CD4-positive, alpha-beta T cell (primary cell): ENCODE measurements at regions not wholly inside any gene's neighbourhood (a gene's known extent, or its start where the extent isn't known, plus 50 kb on each side); places are given as distances from the start of the nearest gene placed in this dataset.

Experiments
- ATAC-seq: fragments of 200-7000 bp; cut with Tn5 transposase; one replicate; pipeline ENCODE4 v1.10.0; 2022; ENCODE audit warnings: mild to moderate bottlenecking; ENCODE audit not compliant: poor library complexity
- CTCF ChIA-PET: fragments of 350-600 bp; sonication (Branson Sonifier 250); formaldehyde crosslinking; loops from one replicate; lab custom pipeline; 2021; ENCODE audit warnings: antibody characterized with exemption, inconsistent platforms; lab: Charles Lee
- POLR2A ChIA-PET: fragments of 350-600 bp; sonication (Branson Sonifier 250); formaldehyde crosslinking; loops from one replicate; lab custom pipeline; 2021; ENCODE audit warnings: antibody characterized with exemption, inconsistent platforms; lab: Charles Lee
- DNase-seq, 14 experiments: peaks; one replicate each; pipeline ENCODE4 v3.0.0-alpha.2; 2013 to 2020; ENCODE audit warnings: mixed read lengths in 2 of 14
- H3K27ac ChIP-seq, 2 donors: one replicate each; pipeline versions ENCODE4 v1.5.1 to v1.7.0; 2013; ENCODE audit warnings: low read length in 2 of 2, low read depth in 1 of 2, mild to moderate bottlenecking in 1 of 2
- H3K27me3 ChIP-seq, 2 experiments: 1 replicate in 1 of 2; 2 replicates in 1 of 2; pipeline versions ENCODE4 v1.6.1 to v1.7.0; 2013; ENCODE audit warnings: low read length in 2 of 2, control low read depth in 1 of 2, mild to moderate bottlenecking in 1 of 2, moderate library complexity in 1 of 2; ENCODE audit not compliant: insufficient read depth in 2 of 2, control insufficient read depth in 1 of 2
- H3K36me3 ChIP-seq: one replicate; pipeline ENCODE4 v1.6.1; 2013; ENCODE audit warnings: low read length, control low read depth; ENCODE audit not compliant: insufficient read depth
- H3K4me1 ChIP-seq: one replicate; pipeline ENCODE4 v1.6.1; 2013; ENCODE audit warnings: low read length, control low read depth; ENCODE audit not compliant: insufficient read depth
- H3K4me3 ChIP-seq: one replicate; pipeline ENCODE4 v1.5.1; 2013; ENCODE audit warnings: mild to moderate bottlenecking, low read length, moderate library complexity
- H3K9me3 ChIP-seq, 2 experiments: 1 replicate in 1 of 2; 2 replicates in 1 of 2; pipeline versions ENCODE4 v1.6.1 to v1.7.0; 2013; ENCODE audit warnings: low read length in 2 of 2, mild to moderate bottlenecking in 2 of 2, control low read depth in 1 of 2, moderate library complexity in 1 of 2; ENCODE audit not compliant: control insufficient read depth in 1 of 2, insufficient read depth in 1 of 2
- H3K27ac Mint-ChIP-seq: one replicate; pipeline ENCODE4 v1.8.0; 2020; ENCODE audit warnings: mixed read lengths
- H3K27me3 Mint-ChIP-seq: one replicate; pipeline ENCODE4 v1.8.0; 2021; ENCODE audit warnings: mixed read lengths
- H3K36me3 Mint-ChIP-seq: one replicate; pipeline ENCODE4 v1.8.0; 2021; ENCODE audit warnings: low read depth, mixed read lengths
- H3K4me1 Mint-ChIP-seq: one replicate; pipeline ENCODE4 v1.8.0; 2021; ENCODE audit warnings: low read depth, mixed read lengths
- H3K4me3 Mint-ChIP-seq: one replicate; pipeline ENCODE4 v1.8.0; 2020; ENCODE audit warnings: mild to moderate bottlenecking, mixed read lengths
- H3K9me3 Mint-ChIP-seq: one replicate; pipeline ENCODE4 v1.8.0; 2020; ENCODE audit warnings: mixed read lengths
- CTCF ChIP-seq: fragments of 200-600 bp; IDR thresholded peaks from one replicate; pipeline ENCODE4 v1.8.0; 2022; ENCODE audit warnings: antibody characterized with exemption, mild to moderate bottlenecking
- intact Hi-C, 2 experiments: fragments of 100-400 bp; cut with DNase I in 1 of 2; cut with micrococcal nuclease in 1 of 2; formaldehyde crosslinking; loops; one replicate each; pipeline versions ENCODE4 v1.15.1 to v1.9.0; 2023 to 2025; cut with DNase I, micrococcal nuclease

GRCh38 chr2:217712431-217712830 is 290.4 kb downstream of the TNS1 start:
- DNase-seq: no peak
- H3K4me1 ChIP-seq: peaks cover 11% of the 10 kb centered on the region
- no peak overlapping the region for H3K4me3 ChIP-seq
- no peak overlapping the region for H3K4me3 Mint-ChIP-seq
- intact Hi-C loops: loop anchor here (1.0 to 5.0 kb wide), 4 partner anchors 670 to 1190 kb away; partner anchors contain the start of gene IGFBP5 (in 2 of the 2)
- H3K27ac Mint-ChIP-seq: no peak overlapping the region
- no peaks in the 10 kb centered on the region for H3K9me3 Mint-ChIP-seq
- ATAC-seq: no peak
- CTCF ChIA-PET: interaction anchor here (1.1 to 1.5 kb wide), 2 partner anchors 1045 to 1197 kb away, joined by 3 to 4 read pairs; no protein-coding TSS in a partner anchor
- H3K36me3 Mint-ChIP-seq: no peaks in the 10 kb centered on the region
- H3K27me3 ChIP-seq: no peaks in the 10 kb centered on the region
- peaks cover 6% of the 10 kb centered on the region for H3K4me1 Mint-ChIP-seq
- H3K27me3 Mint-ChIP-seq: no peaks in the 10 kb centered on the region
- H3K27ac ChIP-seq: no peak overlapping the region
- POLR2A ChIA-PET: no interaction called here
- H3K36me3 ChIP-seq: no peaks in the 10 kb centered on the region
- no peak for TF ChIP-seq CTCF
- no peaks in the 10 kb centered on the region for H3K9me3 ChIP-seq

- Histone ChIP-seq H3K27me3 (no peaks in the 10 kb centered on the region), H3K4me1 (peaks cover 11% of the 10 kb centered on the region), H3K9me3 (no peaks in the 10 kb centered on the region), H3K4me3 (no peak overlapping the region), H3K27ac (no peak overlapping the region), H3K36me3 (no peaks in the 10 kb centered on the region)
- CTCF ChIA-PET: no interaction called here
- no peak overlapping the region for H3K4me3 Mint-ChIP-seq
- POLR2A ChIA-PET: no interaction called here
- H3K36me3 Mint-ChIP-seq: no peaks in the 10 kb centered on the region
- peaks cover 5% of the 10 kb centered on the region for H3K27me3 Mint-ChIP-seq
- no peak for TF ChIP-seq CTCF
- H3K4me1 Mint-ChIP-seq: peaks cover 6% of the 10 kb centered on the region
- ATAC-seq: no peak
- no peaks in the 10 kb centered on the region for H3K9me3 Mint-ChIP-seq
- intact Hi-C loops: loop anchor here (5.0 kb wide), 3 partner anchors 669 to 1189 kb away; partner anchors contain the start of gene IGFBP5 (in 2 of the 2)
- DNase-seq: no peak
- no peak overlapping the region for H3K27ac Mint-ChIP-seq
Observed at GRCh38 chr2:217711188-217711587, 291.6 kb downstream of the TNS1 start.

GRCh38 chr2:217710211-217710765 is 292.5 kb downstream of the TNS1 start:
- intact Hi-C loops: loop anchor here (5.0 kb wide), 3 partner anchors 668 to 1188 kb away; partner anchors contain the start of gene IGFBP5 (in 2 of the 2)
- Mint-ChIP-seq H3K27ac (no peak overlapping the region), H3K27me3 (peaks cover 14% of the 10 kb centered on the region), H3K36me3 (no peaks in the 10 kb centered on the region), H3K9me3 (no peaks in the 10 kb centered on the region), H3K4me1 (peaks cover 6% of the 10 kb centered on the region), H3K4me3 (no peak overlapping the region)
- no peak for TF ChIP-seq CTCF
- ChIA-PET POLR2A (interaction anchor here (1.0 kb wide), 1 partner anchor 1015 kb away, joined by 3 read pairs; the partner anchor contains the start of gene IGFBP5), CTCF (no interaction called here)
- no peaks in the 10 kb centered on the region for H3K9me3 ChIP-seq
- no peak overlapping the region for H3K27ac ChIP-seq
- no peak overlapping the region for H3K4me3 ChIP-seq
- no peaks in the 10 kb centered on the region for H3K27me3 ChIP-seq
- no peaks in the 10 kb centered on the region for H3K36me3 ChIP-seq
- no peak for DNase-seq
- no peak for ATAC-seq
- peaks cover 11% of the 10 kb centered on the region for H3K4me1 ChIP-seq
